Karpas-422 (cell line): ENCODE measurements at regions not wholly inside any gene's neighbourhood (a gene's known extent, or its start where the extent isn't known, plus 50 kb on each side); places are given as distances from the start of the nearest gene placed in this dataset.
"Not testable (repeated sequence)": the region's sequence is repeated elsewhere in the genome, so short reads cannot be mapped to it uniquely, and the experiment has no call there.

Source experiments
- DNase-seq: peaks from one replicate; pipeline ENCODE4 v3.0.0-alpha.2; 2015
- H2AFZ ChIP-seq: fragments of 200-600 bp; sonication (generic); 2 replicates; pipeline ENCODE4 v1.6.1; 2014; ENCODE audit warnings: antibody characterized with exemption, low read length, mixed read lengths
- H3K27ac ChIP-seq: fragments of 200-600 bp; sonication (generic); 2 replicates; pipeline ENCODE4 v1.5.1; 2014; ENCODE audit warnings: mild to moderate bottlenecking, low read length, moderate library complexity
- H3K27me3 ChIP-seq: fragments of 200-600 bp; sonication (generic); 2 replicates; pipeline ENCODE4 v1.6.1; 2014; ENCODE audit warnings: low read length, mixed read lengths
- H3K36me3 ChIP-seq: fragments of 200-600 bp; sonication (generic); 2 replicates; pipeline ENCODE4 v1.6.1; 2014; ENCODE audit warnings: low read length, mixed read lengths; ENCODE audit not compliant: insufficient read depth
- H3K4me1 ChIP-seq: fragments of 200-600 bp; sonication (generic); 2 replicates; pipeline ENCODE4 v1.6.1; 2014; ENCODE audit warnings: mild to moderate bottlenecking, low read length, mixed read lengths
- H3K4me2 ChIP-seq: fragments of 200-600 bp; sonication (generic); 2 replicates; pipeline ENCODE4 v1.6.1; 2014; ENCODE audit warnings: low read length, low read depth, mild to moderate bottlenecking; ENCODE audit not compliant: poor library complexity, severe bottlenecking
- H3K4me3 ChIP-seq: fragments of 200-600 bp; sonication (generic); 2 replicates; pipeline ENCODE4 v1.5.1; 2014; ENCODE audit warnings: mild to moderate bottlenecking, antibody characterized with exemption, low read length, mixed read lengths
- H3K79me2 ChIP-seq: fragments of 200-600 bp; sonication (generic); 2 replicates; pipeline ENCODE4 v1.6.1; 2014; ENCODE audit warnings: mild to moderate bottlenecking, low read length, mixed read lengths
- H3K9ac ChIP-seq: fragments of 200-600 bp; sonication (generic); 2 replicates; pipeline ENCODE4 v1.6.0; 2014; ENCODE audit warnings: low read length
- H3K9me2 ChIP-seq: fragments of 200-600 bp; sonication (generic), shearing (Covaris generic); replicated peaks from 2 replicates; pipeline ENCODE4 v1.6.0; 2014; ENCODE audit warnings: mild to moderate bottlenecking, low read length, moderate library complexity; ENCODE audit not compliant: insufficient read depth
- H3K9me3 ChIP-seq: fragments of 300-700, 200-600 bp; sonication (generic); 2 replicates; pipeline ENCODE4 v1.6.1; 2014; ENCODE audit warnings: low read length, mixed read lengths
- H4K20me1 ChIP-seq: fragments of 200-600 bp; sonication (generic); 2 replicates; pipeline ENCODE4 v1.6.1; 2014; ENCODE audit warnings: mild to moderate bottlenecking, antibody characterized with exemption, low read length, low read depth; ENCODE audit not compliant: insufficient read depth

GRCh38 chr3:96331341-96331740 is 483.1 kb upstream of the EPHA6 start:
- no peak overlapping the region for H3K4me3 ChIP-seq
- peak; percentile 43 for DNase-seq
- no peaks in the 10 kb centered on the region for H3K36me3 ChIP-seq
- H3K9me3 ChIP-seq: no peaks in the 10 kb centered on the region; the same call in 1 of the 2 replicates
- H3K79me2 ChIP-seq: no peaks in the 10 kb centered on the region
- H3K4me2 ChIP-seq: no peak overlapping the region
- H3K27me3 ChIP-seq: no peaks in the 10 kb centered on the region
- no peak overlapping the region for H3K27ac ChIP-seq
- no peak overlapping the region for H2AFZ ChIP-seq
- no peaks in the 10 kb centered on the region for H3K9me2 ChIP-seq
- H3K4me1 ChIP-seq: no peaks in the 10 kb centered on the region
- no peaks in the 10 kb centered on the region for H4K20me1 ChIP-seq
- H3K9ac ChIP-seq: no peak overlapping the region

GRCh38 chr3:96334779-96335178 is 479.6 kb upstream of the EPHA6 start:
- Histone ChIP-seq H3K27me3 (no peaks in the 10 kb centered on the region), H2AFZ (no peak overlapping the region), H3K9me2 (no peaks in the 10 kb centered on the region), H3K4me2 (no peak overlapping the region), H3K79me2 (no peaks in the 10 kb centered on the region), H3K9ac (no peak overlapping the region), H3K27ac (no peak overlapping the region), H3K9me3 (peaks cover 3% of the 10 kb centered on the region; the same call in 1 of the 2 replicates), H3K4me3 (no peak overlapping the region), H3K4me1 (no peaks in the 10 kb centered on the region), H3K36me3 (no peaks in the 10 kb centered on the region), H4K20me1 (no peaks in the 10 kb centered on the region)
- no peak for DNase-seq

GRCh38 chr3:96347289-96347688 is 467.1 kb upstream of the EPHA6 start:
- no peaks in the 10 kb centered on the region for H4K20me1 ChIP-seq
- DNase-seq: no peak
- H3K4me2 ChIP-seq: no peak overlapping the region

GRCh38 chr3:96351598-96351997 is 462.8 kb upstream of the EPHA6 start:
- H3K4me3 ChIP-seq, H3K79me2 ChIP-seq, H3K27me3 ChIP-seq, H3K36me3 ChIP-seq, H3K4me1 ChIP-seq, H3K9me3 ChIP-seq, H3K9me2 ChIP-seq, H3K4me2 ChIP-seq, DNase-seq, H3K27ac ChIP-seq, H3K9ac ChIP-seq, H2AFZ ChIP-seq, H4K20me1 ChIP-seq: not testable (repeated sequence)

More at GRCh38 chr3:96347289-96347688, 467.1 kb upstream of the EPHA6 start:
- Histone ChIP-seq H3K4me3 (no peak overlapping the region), H3K36me3 (no peaks in the 10 kb centered on the region), H3K4me1 (no peaks in the 10 kb centered on the region), H3K9me3 (peaks cover 7% of the 10 kb centered on the region), H3K9me2 (no peaks in the 10 kb centered on the region), H3K27me3 (no peaks in the 10 kb centered on the region), H3K9ac (no peak overlapping the region), H2AFZ (no peak overlapping the region), H3K27ac (no peak overlapping the region), H3K79me2 (no peaks in the 10 kb centered on the region)

DNA sequence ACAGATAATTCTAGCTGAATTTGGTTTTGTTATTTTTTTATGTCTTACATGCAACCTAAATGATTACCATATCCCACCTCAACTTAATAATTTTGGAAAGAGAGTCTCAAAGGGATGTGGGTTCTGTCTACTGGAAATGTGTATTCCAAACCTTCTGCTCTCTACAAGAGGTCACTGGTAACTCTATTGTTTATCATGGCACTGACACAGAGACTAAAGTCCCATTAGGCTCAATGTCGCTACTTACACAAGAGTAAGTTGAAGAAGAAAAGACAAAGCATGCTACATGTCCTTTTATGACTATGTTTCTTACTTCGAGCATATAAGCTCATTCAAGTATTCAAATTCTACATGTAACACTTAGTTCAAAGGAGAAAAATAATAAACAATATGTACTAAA is 460.3 kb upstream of the EPHA6 start:
- H3K27ac ChIP-seq: no peak overlapping the region
- no peak overlapping the region for H2AFZ ChIP-seq

GRCh38 chr3:96354742-96355141 is 459.7 kb upstream of the EPHA6 start:
- Histone ChIP-seq H3K4me1 (no peaks in the 10 kb centered on the region), H3K27ac (no peak overlapping the region), H3K36me3 (no peaks in the 10 kb centered on the region), H3K27me3 (no peaks in the 10 kb centered on the region), H4K20me1 (no peaks in the 10 kb centered on the region), H3K4me2 (no peak overlapping the region), H3K9ac (no peak overlapping the region), H3K79me2 (no peaks in the 10 kb centered on the region), H2AFZ (no peak overlapping the region), H3K9me3 (no peaks in the 10 kb centered on the region), H3K4me3 (no peak overlapping the region), H3K9me2 (no peaks in the 10 kb centered on the region)
- no peak for DNase-seq

More for the DNA sequence above, 460.3 kb upstream of the EPHA6 start:
- Histone ChIP-seq H3K36me3 (no peaks in the 10 kb centered on the region), H3K4me1 (no peaks in the 10 kb centered on the region), H3K79me2 (no peaks in the 10 kb centered on the region), H3K9me3 (no peaks in the 10 kb centered on the region), H3K4me3 (no peak overlapping the region), H3K4me2 (no peak overlapping the region), H3K9me2 (no peaks in the 10 kb centered on the region), H4K20me1 (no peaks in the 10 kb centered on the region), H3K9ac (no peak overlapping the region), H3K27me3 (no peaks in the 10 kb centered on the region)
- DNase-seq: no peak

- H3K9ac ChIP-seq: no peak overlapping the region
- DNase-seq: no peak
- H3K9me3 ChIP-seq: peaks cover 3% of the 10 kb centered on the region
- H3K9me2 ChIP-seq: no peaks in the 10 kb centered on the region
- no peaks in the 10 kb centered on the region for H3K36me3 ChIP-seq
- H3K4me1 ChIP-seq: no peaks in the 10 kb centered on the region
- H3K4me3 ChIP-seq: no peak overlapping the region
- H2AFZ ChIP-seq: no peak overlapping the region
- no peaks in the 10 kb centered on the region for H3K27me3 ChIP-seq
- H3K4me2 ChIP-seq: no peak overlapping the region
- H4K20me1 ChIP-seq: no peaks in the 10 kb centered on the region
- H3K27ac ChIP-seq: no peak overlapping the region
- H3K79me2 ChIP-seq: no peaks in the 10 kb centered on the region
These were observed 453.2 kb upstream of the EPHA6 start for GRCh38 chr3:96361241-96361640.

GRCh38 chr3:96370637-96371036 is 443.8 kb upstream of the EPHA6 start:
- Histone ChIP-seq H4K20me1 (no peaks in the 10 kb centered on the region), H3K9me2 (no peaks in the 10 kb centered on the region), H2AFZ (no peak overlapping the region), H3K27me3 (no peaks in the 10 kb centered on the region), H3K9ac (no peak overlapping the region), H3K9me3 (no peaks in the 10 kb centered on the region), H3K4me1 (no peaks in the 10 kb centered on the region), H3K4me3 (no peak overlapping the region), H3K79me2 (no peaks in the 10 kb centered on the region), H3K4me2 (no peak overlapping the region), H3K36me3 (no peaks in the 10 kb centered on the region), H3K27ac (no peak overlapping the region)
- DNase-seq: no peak
